ENCODE measurements at regions not wholly inside any gene's neighbourhood (a gene's known extent, or its start where the extent isn't known, plus 50 kb on each side); places are given as distances from the start of the nearest gene placed in this dataset.

- no peak overlapping the region for H3K4me3 ChIP-seq (ENCODE audit: low read depth, low read length)
- H3K36me3 ChIP-seq (ENCODE audit: control insufficient read depth, insufficient read depth, low read length): no peaks in the 10 kb centered on the region
- DNase-seq (ENCODE audit: low read depth): no peak
- H3K27me3 ChIP-seq (ENCODE audit: control insufficient read depth, insufficient read depth, low read length): no peaks in the 10 kb centered on the region
- TF ChIP-seq CTCF (IDR thresholded peaks at IDR 0.05; ENCODE audit: insufficient read depth, low read length, poor library complexity, severe bottlenecking): no peak
Measured at GRCh38 chr12:47350062-47350408, 270.3 kb upstream of the AMIGO2 start.

GRCh38 chr12:47349137-47350061 lies 269.6 kb upstream of the AMIGO2 start:
- H3K4me3 ChIP-seq (ENCODE audit: low read depth, low read length): no peak overlapping the region
- H3K36me3 ChIP-seq (ENCODE audit: control insufficient read depth, insufficient read depth, low read length): no peaks in the 10 kb centered on the region
- H3K27me3 ChIP-seq (ENCODE audit: control insufficient read depth, insufficient read depth, low read length): no peaks in the 10 kb centered on the region
- TF ChIP-seq CTCF (IDR thresholded peaks at IDR 0.05; ENCODE audit: insufficient read depth, low read length, poor library complexity, severe bottlenecking): no peak
- no peak for DNase-seq (ENCODE audit: low read depth)

- no peaks in the 10 kb centered on the region for H3K27me3 ChIP-seq (ENCODE audit: control insufficient read depth, insufficient read depth, low read length)
- no peak for DNase-seq (ENCODE audit: low read depth)
- H3K4me3 ChIP-seq (ENCODE audit: low read depth, low read length): no peak overlapping the region
- no peak for TF ChIP-seq CTCF (IDR thresholded peaks at IDR 0.05; ENCODE audit: insufficient read depth, low read length, poor library complexity, severe bottlenecking)
- no peaks in the 10 kb centered on the region for H3K36me3 ChIP-seq (ENCODE audit: control insufficient read depth, insufficient read depth, low read length)
Measured at GRCh38 chr12:47348206-47348605, 268.4 kb upstream of the AMIGO2 start.

- Histone ChIP-seq H3K4me3 (ENCODE audit: low read depth, low read length) (no peak overlapping the region), H3K36me3 (ENCODE audit: control insufficient read depth, insufficient read depth, low read length) (no peaks in the 10 kb centered on the region), H3K27me3 (ENCODE audit: control insufficient read depth, insufficient read depth, low read length) (no peaks in the 10 kb centered on the region)
- TF ChIP-seq CTCF (IDR thresholded peaks at IDR 0.05; ENCODE audit: insufficient read depth, low read length, poor library complexity, severe bottlenecking): no peak
- DNase-seq (ENCODE audit: low read depth): no peak
Measured at GRCh38 chr12:47346251-47347019, 266.7 kb upstream of the AMIGO2 start.

GRCh38 chr12:47343684-47344567 lies 264.2 kb upstream of the AMIGO2 start:
- DNase-seq (ENCODE audit: low read depth): no peak
- TF ChIP-seq CTCF (IDR thresholded peaks at IDR 0.05; ENCODE audit: insufficient read depth, low read length, poor library complexity, severe bottlenecking): no peak
- no peaks in the 10 kb centered on the region for H3K27me3 ChIP-seq (ENCODE audit: control insufficient read depth, insufficient read depth, low read length)
- H3K36me3 ChIP-seq (ENCODE audit: control insufficient read depth, insufficient read depth, low read length): no peaks in the 10 kb centered on the region
- no peak overlapping the region for H3K4me3 ChIP-seq (ENCODE audit: low read depth, low read length)
